H1 (cell line): ENCODE measurements at regions not wholly inside any gene's neighbourhood (a gene's known extent, or its start where the extent isn't known, plus 50 kb on each side); places are given as distances from the start of the nearest gene placed in this dataset.

ENCODE experiments used
- FOSL1 ChIP-seq: IDR thresholded peaks from 2 replicates; pipeline ENCODE4 v1.6.1; 2011; ENCODE audit warnings: mild to moderate bottlenecking, low read depth, low read length, moderate library complexity; ENCODE audit not compliant: insufficient read depth
- SRF ChIP-seq: IDR thresholded peaks from 2 replicates; pipeline ENCODE4 v1.6.1; 2011; ENCODE audit warnings: mild to moderate bottlenecking, low read depth, low read length, moderate library complexity

DNA sequence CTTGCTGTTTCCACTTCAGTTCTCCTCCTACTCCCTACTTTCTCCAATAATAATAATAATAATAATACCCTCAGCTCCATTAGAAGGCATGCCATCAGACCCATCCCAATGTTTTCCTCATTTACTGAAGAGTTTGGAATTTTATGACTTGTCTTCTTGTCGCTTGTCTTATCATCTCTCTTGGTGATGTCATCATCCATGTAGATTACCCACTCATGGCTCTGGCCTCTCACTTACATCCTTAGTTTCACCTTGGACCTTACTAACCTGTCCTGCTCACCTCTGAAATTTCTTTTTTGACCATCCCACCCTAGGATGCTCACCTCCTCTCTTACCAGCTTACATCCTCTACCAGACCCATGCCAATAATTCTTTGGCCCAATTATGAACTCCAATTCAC, 329.3 kb downstream of the ACTL7B start (continued):
- TF ChIP-seq SRF = no peak
- TF ChIP-seq FOSL1 = no peak
